GM23248 (cell line): ENCODE measurements at regions not wholly inside any gene's neighbourhood (a gene's known extent, or its start where the extent isn't known, plus 50 kb on each side); places are given as distances from the start of the nearest gene placed in this dataset.

Experiments
- EZH2 ChIP-seq: fragments of 200-600 bp; sonication (generic); IDR thresholded peaks from 2 replicates; pipeline ENCODE4 v1.6.1; 2018; ENCODE audit warnings: antibody characterized with exemption, mild to moderate bottlenecking; ENCODE audit not compliant: insufficient read depth, poor library complexity, severe bottlenecking
- EZH2phosphoT487 ChIP-seq: fragments of 200-600 bp; sonication (generic); IDR thresholded peaks from 2 replicates; pipeline ENCODE4 v1.6.1; 2018; ENCODE audit warnings: antibody characterized with exemption, moderate library complexity, mild to moderate bottlenecking, low read depth; ENCODE audit not compliant: insufficient read depth

DNA sequence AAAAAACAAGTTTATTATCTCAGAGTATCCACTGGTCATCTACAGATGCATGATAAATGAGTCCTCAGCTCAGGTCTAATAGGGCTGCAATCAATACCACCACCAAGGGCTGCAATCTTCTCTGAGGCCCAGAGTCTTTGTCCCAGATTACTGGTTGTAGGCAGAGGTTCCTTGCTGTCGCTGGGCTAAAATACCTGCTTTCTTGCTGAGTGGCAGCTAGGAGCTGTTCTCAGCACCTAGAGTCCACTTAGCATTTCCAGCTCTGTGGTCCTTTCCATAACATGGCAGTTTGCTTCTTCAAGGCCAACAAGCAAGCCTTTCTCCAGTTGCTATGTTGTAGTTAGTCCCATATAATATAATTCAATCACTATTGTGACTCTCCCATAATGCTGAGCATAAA is 351.3 kb downstream of the SLITRK1 start:
- TF ChIP-seq EZH2 (no peak), EZH2phosphoT487 (no peak)
